A673 (cell line): ENCODE measurements at regions not wholly inside any gene's neighbourhood (a gene's known extent, or its start where the extent isn't known, plus 50 kb on each side); places are given as distances from the start of the nearest gene placed in this dataset.

ENCODE experiments used
- CTCF ChIP-seq: fragments of 300-800, 200-600 bp; sonication (generic); conservative IDR thresholded peaks from 2 replicates; pipeline ENCODE4 v1.5.1; 2017; ENCODE audit warnings: low read depth, mild to moderate bottlenecking, antibody characterized with exemption, low read length, moderate library complexity, mixed read lengths
- EZH2 ChIP-seq: fragments of 200-600 bp; sonication (generic); IDR thresholded peaks from 2 replicates; pipeline ENCODE4 v1.6.1; 2017; ENCODE audit warnings: borderline replicate concordance, low read depth, mild to moderate bottlenecking, mixed read lengths, antibody characterized with exemption, low read length; ENCODE audit not compliant: poor library complexity, severe bottlenecking

GRCh38 chr2:239715202-239715601, 309.9 kb downstream of the NDUFA10 start:
- TF ChIP-seq CTCF (no peak), EZH2 (no peak)
